ENCODE measurements at regions not wholly inside any gene's neighbourhood (a gene's known extent, or its start where the extent isn't known, plus 50 kb on each side); places are given as distances from the start of the nearest gene placed in this dataset.

DNA sequence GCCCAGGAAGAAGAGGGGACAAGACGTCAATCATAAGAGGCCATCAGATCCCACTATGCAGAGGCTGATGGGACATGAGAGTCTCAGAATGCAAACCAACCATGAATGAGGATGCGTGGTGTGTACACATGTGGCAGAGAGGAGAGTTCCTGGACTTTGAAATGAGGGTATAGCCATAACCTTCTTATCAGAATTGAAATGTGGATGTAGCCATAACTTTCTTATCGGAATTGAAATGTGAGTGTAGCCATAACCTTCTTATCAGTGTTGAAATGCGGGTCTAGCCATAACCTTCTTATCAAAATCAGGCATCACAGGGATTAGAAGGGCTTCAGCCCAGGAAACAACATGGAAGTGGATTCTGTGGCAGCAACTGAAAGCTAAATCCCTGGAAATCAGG is 415.5 kb upstream of the FAT1 start:
- DNase-seq = no peak

DNA sequence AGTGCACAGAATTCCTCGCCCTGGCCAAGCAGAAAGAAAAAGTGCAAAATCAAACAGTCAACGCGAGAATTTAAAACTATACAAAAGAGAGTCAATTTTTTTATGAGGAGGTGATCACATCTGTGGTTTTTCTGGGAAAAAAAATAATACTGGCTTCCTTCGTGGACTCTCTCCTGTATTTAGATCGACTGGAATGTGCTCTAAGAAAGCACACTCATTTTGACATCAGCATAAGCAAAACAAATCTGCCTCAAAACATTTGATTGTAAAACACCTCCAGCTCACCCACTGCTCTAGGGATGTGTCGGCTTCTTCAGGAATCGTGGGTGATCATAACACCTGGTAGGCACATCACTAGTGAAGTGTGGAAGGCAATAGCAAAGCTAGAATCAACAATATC is 417.4 kb upstream of the FAT1 start:
- DNase-seq = no peak

- DNase-seq = no peak
Observed at GRCh38 chr4:187149229-187149945, 425.7 kb upstream of the FAT1 start.

GRCh38 chr4:187157380-187157958 is 433.8 kb upstream of the FAT1 start:
- DNase-seq = peak; percentile 46

GRCh38 chr4:187158003-187158402 is 434.3 kb upstream of the FAT1 start:
- DNase-seq = no peak

- no peak for DNase-seq
Observed at GRCh38 chr4:187160486-187160885, 436.8 kb upstream of the FAT1 start.

DNA sequence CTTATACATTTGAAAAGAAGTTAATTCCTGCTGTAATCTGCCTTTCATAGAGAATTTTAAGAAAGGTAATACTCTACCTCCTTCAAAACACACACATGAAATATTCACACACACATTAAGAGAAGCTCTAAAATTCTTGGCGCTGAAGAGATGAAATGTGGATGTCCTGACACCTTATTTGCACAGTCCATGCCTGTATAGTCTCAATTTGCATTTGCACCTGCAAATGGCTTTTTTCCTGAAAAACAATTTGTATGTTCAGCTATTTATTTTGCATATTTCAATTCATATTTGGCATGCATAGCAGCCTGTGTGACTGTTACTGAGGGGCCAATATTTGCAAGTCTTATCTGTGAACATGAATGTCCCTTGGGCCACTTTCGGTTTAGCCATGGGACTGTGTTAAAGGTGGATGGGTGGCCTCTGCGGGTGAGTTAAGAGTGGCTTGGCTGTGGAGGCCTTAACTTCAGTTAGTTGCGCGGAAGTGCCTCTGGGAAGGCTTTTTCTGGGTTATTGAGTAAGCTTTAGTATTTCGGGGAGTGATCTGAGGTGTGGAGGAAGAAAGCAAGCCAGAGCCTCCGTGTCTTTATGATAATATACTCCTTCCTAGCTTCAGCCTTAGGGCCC is 443.3 kb upstream of the FAT1 start:
- DNase-seq = no peak

GRCh38 chr4:187171706-187172339 is 448.2 kb upstream of the FAT1 start:
- no peak for DNase-seq

DNA sequence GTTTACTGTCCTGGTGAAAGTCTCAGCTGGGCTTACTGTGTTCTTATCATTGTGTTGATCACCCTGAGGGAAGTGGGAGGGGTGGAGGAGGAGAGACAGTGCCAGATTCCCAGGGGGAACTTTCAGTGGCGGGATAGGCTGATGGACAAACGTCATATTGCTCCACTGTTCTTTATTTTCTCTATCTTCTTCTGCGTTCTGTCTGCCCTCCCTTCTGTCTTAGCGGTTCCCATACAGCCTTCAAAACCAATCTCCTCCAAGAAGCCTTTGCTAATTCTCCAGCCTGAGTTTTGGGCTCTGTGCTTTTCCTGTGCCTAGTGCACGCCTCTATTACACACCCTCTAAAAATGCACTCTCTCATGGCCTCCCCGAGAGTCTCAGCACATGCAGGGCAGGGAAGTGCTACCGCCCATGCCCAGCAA is 448.7 kb upstream of the FAT1 start:
- DNase-seq = no peak

DNA sequence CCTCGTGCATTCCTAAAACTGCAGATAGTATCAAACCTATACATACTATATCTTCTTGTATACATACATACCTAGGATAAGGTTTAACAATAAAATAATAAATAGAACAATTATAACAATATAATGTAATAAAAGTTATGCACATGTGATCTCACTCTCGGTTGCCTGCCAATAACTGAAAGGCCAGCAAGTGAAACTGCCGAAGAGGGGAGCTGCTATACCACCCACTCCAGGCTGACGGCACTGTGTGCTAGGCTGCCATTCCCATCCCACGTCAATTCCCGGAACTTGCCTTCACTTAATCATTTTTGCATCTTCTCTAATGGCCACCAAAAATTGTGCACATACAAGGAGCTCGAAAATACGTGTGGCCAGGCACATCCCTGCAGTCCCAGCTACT is 451.1 kb upstream of the FAT1 start:
- DNase-seq = no peak

DNA sequence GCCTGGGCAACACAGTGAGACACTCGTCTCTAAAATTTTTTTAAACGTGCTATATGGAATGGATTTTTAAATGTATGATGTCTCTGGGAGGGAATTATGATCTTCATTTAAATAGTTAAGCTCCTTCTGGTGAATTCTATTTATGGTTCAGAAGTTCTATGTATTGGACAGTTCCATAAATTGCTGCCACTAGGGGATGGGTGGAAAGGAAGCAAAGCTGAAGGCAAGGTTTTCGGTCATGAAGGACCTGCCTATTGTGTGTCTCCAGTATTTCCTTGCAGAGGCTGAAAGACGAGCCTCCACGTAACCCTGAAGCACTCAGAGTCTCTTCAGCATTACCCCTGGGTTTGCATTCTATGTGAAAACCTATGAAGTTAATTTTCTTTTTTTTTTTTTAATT is 451.5 kb upstream of the FAT1 start:
- no peak for DNase-seq

DNA sequence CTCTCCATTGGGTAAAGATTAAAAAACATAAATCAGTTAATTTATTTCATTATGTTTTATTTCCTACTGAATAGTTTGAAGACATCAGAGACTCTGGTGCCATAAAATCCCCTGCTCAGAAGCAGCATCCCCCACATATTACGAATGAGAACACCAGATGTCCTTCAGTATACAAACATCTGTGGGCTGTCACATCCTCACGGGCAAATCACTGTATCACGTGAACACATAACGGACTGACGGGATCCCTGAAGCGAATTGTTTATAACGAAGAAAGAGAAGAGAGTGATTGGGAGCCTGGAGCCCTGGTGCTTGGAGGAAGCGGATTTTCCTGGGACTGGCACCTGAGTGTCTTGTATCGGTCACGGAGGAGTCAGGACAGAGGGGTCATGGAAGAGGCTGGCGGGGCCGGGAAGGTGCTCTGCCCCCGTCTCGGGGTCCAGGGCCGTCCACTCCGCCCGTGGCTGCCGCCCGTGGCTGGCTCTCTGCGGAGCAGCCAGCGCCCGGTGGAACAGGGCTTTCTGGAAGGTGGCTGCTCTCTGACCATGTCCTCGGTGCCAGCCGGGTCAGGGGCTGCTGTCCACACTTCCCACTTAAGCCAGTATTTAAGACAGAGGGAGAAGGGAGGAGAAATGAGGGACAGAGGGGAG is 452.7 kb upstream of the FAT1 start:
- DNase-seq = no peak

DNA sequence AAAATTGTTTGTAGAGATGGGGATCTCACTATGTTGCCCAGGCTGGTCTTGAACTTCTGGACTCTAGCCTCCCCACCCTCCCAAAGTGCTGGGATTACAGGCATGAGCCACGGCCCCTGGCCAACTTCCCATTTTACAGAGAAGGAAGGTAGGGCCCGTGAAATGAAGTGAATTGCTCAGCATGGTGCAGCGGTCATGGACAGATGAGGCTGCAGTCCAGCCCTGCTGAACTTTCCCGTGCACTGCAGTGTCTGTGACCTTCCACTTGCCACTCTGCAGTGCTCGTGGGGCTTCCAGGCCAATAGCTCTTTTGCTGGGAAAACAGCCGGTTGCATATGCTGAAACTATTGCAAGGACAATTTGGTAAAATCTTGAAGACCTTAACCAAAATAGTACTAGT is 454.4 kb upstream of the FAT1 start:
- DNase-seq = no peak

DNA sequence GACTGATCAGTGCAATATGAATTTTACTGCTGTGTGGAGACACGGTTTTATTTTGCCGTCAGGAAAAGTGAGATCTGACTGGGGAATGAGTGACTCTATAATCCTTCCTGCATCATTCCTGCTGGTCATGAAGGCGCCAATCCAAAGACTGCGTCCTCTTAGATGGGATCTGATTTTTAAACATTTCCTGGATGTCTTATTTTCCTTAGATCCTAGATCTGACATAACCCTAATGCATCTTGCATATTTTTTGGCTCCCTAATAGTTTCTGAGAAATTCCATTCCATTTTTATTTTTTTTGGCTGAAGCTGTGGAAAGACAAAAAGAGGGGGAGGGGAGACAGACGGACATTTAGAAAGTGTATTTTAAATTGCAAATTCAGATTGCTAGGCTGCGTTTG is 454.9 kb upstream of the FAT1 start:
- no peak for DNase-seq

GRCh38 chr4:187179086-187180058 is 455.7 kb upstream of the FAT1 start:
- no peak for DNase-seq

DNA sequence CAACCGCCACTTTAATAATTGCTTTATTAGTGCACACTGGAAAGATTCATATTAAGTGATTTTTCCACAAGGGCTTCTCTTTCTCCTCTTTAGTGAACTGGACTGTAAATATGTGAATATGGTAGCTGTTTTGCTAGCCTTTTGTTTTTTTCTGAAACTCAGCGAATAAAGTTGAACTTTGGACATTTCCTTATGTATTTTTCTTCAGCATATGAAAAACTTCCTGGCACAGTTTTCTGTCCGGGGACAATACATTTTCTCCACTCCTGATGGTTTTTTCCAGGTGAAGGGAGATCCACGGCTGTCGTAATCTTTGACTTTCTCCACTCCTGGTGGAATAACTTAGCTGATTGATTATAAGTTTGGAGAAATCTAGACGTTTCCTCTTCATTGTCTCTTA is 457.4 kb upstream of the FAT1 start:
- DNase-seq = no peak

GRCh38 chr4:187183346-187183745 is 459.7 kb upstream of the FAT1 start:
- DNase-seq = no peak

DNA sequence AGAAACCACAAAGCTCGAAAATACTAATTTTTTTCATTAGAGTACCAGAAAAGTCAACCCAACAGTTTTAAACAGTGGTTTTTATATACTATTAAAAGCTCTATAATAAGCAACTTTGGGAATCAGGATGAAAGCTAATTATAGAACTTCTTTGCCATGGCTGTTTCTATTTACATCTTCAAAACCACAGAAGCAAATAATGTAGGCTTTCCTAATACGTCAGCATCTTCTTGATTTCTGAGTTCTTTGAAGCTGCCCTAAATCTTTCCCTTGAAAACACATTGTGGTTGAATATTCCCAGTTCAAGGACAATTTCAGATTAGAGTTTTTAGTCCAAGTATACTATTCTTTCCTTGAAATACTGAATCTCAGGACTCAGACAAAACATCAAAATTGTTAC is 460.2 kb upstream of the FAT1 start:
- DNase-seq = no peak

GRCh38 chr4:187184508-187184907 is 460.9 kb upstream of the FAT1 start:
- no peak for DNase-seq

GRCh38 chr4:187188118-187188517 is 464.5 kb upstream of the FAT1 start:
- no peak for DNase-seq

GRCh38 chr4:187188741-187189140 is 465.1 kb upstream of the FAT1 start:
- DNase-seq = no peak

DNA sequence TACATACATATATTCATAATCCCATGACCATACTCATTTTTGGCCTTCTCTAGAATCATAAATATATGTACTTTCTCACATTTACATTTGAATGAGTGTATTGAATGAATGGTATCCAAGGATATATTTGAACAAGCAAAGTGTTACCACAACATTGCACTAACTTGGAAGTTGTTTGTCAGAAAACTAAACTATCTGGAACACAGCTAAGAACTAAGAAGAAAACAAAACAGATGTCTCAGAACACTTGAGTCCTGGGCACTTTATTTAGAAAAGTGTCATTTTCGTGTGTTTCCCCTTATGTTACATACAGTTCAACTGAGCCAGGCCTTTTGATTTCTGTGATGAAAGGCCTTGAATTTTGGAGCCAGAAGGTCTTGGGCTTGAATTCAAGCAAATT is 466.7 kb upstream of the FAT1 start:
- no peak for DNase-seq

All from RPMI8226 (cell line).